Stomach (tissue), 8 donors: ENCODE measurements at regions not wholly inside any gene's neighbourhood (a gene's known extent, or its start where the extent isn't known, plus 50 kb on each side); places are given as distances from the start of the nearest gene placed in this dataset.
A peak's percentile ranks its signal among the peaks of the same experiment; 100 is the strongest.
"Not testable (repeated sequence)": the region's sequence is repeated elsewhere in the genome, so short reads cannot be mapped to it uniquely, and the experiment has no call there.

Experiments used
- DNase-seq, 2 donors: peaks; one replicate each; pipeline versions ENCODE4 v3.0.0 to v3.0.0-alpha.2; 2013 to 2019
- H3K27ac ChIP-seq, 5 donors: fragments of 200-600 bp in 4 of 5; sonication (generic) in 4 of 5; one replicate each; pipeline ENCODE4 v1.5.1; 2013 to 2019; ENCODE audit warnings: mild to moderate bottlenecking in 1 of 5, moderate library complexity in 1 of 5
- H3K27me3 ChIP-seq, 3 donors: fragments of 200-600 bp; sonication (generic); one replicate each; pipeline ENCODE4 v1.5.1; 2017 to 2019; ENCODE audit warnings: mixed run types in 1 of 3
- H3K36me3 ChIP-seq, 4 donors: fragments of 200-600 bp; sonication (generic); 1 replicate in 3 of 4; 2 replicates in 1 of 4; pipeline ENCODE4 v1.5.1; 2016 to 2019
- H3K4me1 ChIP-seq, 4 donors: fragments of 200-600 bp; sonication (generic); one replicate each; pipeline ENCODE4 v1.5.1; 2016 to 2019
- H3K4me3 ChIP-seq, 4 donors: fragments of 200-600 bp; sonication (generic) in 3 of 4; one replicate each; pipeline ENCODE4 v1.5.1; 2016 to 2019; ENCODE audit warnings: mild to moderate bottlenecking in 1 of 4
- H3K9me3 ChIP-seq, 4 donors: fragments of 200-600 bp; sonication (generic); one replicate each; pipeline ENCODE4 v1.5.1; 2016 to 2019
- CTCF ChIP-seq, 7 experiments: fragments of 450-650 bp in 4 of 7; fragments of 200-600 bp in 3 of 7; sonication (generic) in 3 of 7; IDR thresholded peaks; one replicate each; pipeline ENCODE4 v1.5.1; 2016 to 2019; ENCODE audit warnings: antibody characterized with exemption in 7 of 7, control low read depth in 2 of 7, mild to moderate bottlenecking in 1 of 7
- EP300 ChIP-seq: sonication (generic); formaldehyde crosslinking; IDR thresholded peaks from one replicate; pipeline ENCODE4 v1.6.1; 2017; ENCODE audit warnings: antibody characterized with exemption
- POLR2A ChIP-seq, 4 donors: fragments of 450-650 bp; IDR thresholded peaks; one replicate each; pipeline ENCODE4 v1.6.1; 2016; ENCODE audit warnings: antibody characterized with exemption in 4 of 4, control low read depth in 2 of 4, mild to moderate bottlenecking in 1 of 4, moderate library complexity in 1 of 4
- POLR2AphosphoS5 ChIP-seq, 3 donors: sonication (generic); formaldehyde crosslinking; IDR thresholded peaks; one replicate each; pipeline ENCODE4 v1.6.1; 2016; ENCODE audit warnings: antibody characterized with exemption in 3 of 3
- WGBS, 5 donors: extraction: QIAGEN DNeasy Blood & Tissue Kit in 3 of 5; methylation state at CpG; one replicate each; pipeline versions ENCODE4 v1.1.5 to v1.1.7; 2013 to 2018; 5-methylcytosine and 5-hydroxymethylcytosine counted together
- intact Hi-C: fragments of 100-400 bp; cut with DNase I; formaldehyde crosslinking; loops from one replicate; pipeline ENCODE4 v1.15.1; 2023; ENCODE audit warnings: low total_unique reads
- donor health status: healthy with polysubstance abuse.
- donor health status: Bipolar disorder and iron deficiency.
- donor health status: healthy.

- TF ChIP-seq CTCF (IDR thresholded peaks at IDR 0.05), result peak in 5 of 7 experiments; percentile 47 to 75 (median 62)
- H3K27ac ChIP-seq, H3K27me3 ChIP-seq, H3K4me1 ChIP-seq, H3K4me3 ChIP-seq, intact Hi-C loops, H3K36me3 ChIP-seq: not testable (repeated sequence)
- DNase-seq, result peak; percentile 65 to 76
- 10 to 25% (median 15%) methylated on average over 3 of the region's 3 CpGs for WGBS, 5 donors
- H3K9me3 ChIP-seq, result peaks cover 0 to 16% (median 9%) of the 10 kb centered on the region in 4 donors
Measured at GRCh38 chr20:22851679-22852346, 183.3 kb upstream of the SSTR4 start.

- H3K4me1 ChIP-seq, result no peaks in the 10 kb centered on the region
- TF ChIP-seq EP300 (no peak), POLR2AphosphoS5 (IDR thresholded peaks at IDR 0.05) (no peak), CTCF (IDR thresholded peaks at IDR 0.05) (no peak), POLR2A (IDR thresholded peaks at IDR 0.05) (no peak)
- peaks cover 0 to under 1% (median 0%) of the 10 kb centered on the region in 4 donors for H3K9me3 ChIP-seq
- no peaks in the 10 kb centered on the region for H3K36me3 ChIP-seq
- no peak for DNase-seq
- WGBS, 5 donors, result 73 to 81% (median 78%) methylated on average over 11 of the region's 11 CpGs
- no peaks in the 10 kb centered on the region for H3K27me3 ChIP-seq
- no peak overlapping the region for H3K27ac ChIP-seq
- no peak overlapping the region for H3K4me3 ChIP-seq
- intact Hi-C loops, result no loop called here
Measured at GRCh38 chr20:22861231-22861980, 173.7 kb upstream of the SSTR4 start.

- H3K4me3 ChIP-seq, result no peak overlapping the region
- H3K36me3 ChIP-seq, result no peaks in the 10 kb centered on the region
- no peak overlapping the region for H3K27ac ChIP-seq
- no peaks in the 10 kb centered on the region for H3K9me3 ChIP-seq
- intact Hi-C loops, result no loop called here
- peak in 1 of 2 donors; percentile 20 for DNase-seq
- no peaks in the 10 kb centered on the region for H3K27me3 ChIP-seq
- TF ChIP-seq EP300 (no peak), POLR2A (IDR thresholded peaks at IDR 0.05) (no peak), CTCF (IDR thresholded peaks at IDR 0.05) (no peak), POLR2AphosphoS5 (IDR thresholded peaks at IDR 0.05) (no peak)
- H3K4me1 ChIP-seq, result no peaks in the 10 kb centered on the region
- WGBS, 5 donors, result 73 to 88% (median 83%) methylated on average over 10 of the region's 10 CpGs
Measured at GRCh38 chr20:22861990-22862389, 173.1 kb upstream of the SSTR4 start.

GRCh38 chr20:22862671-22863230 lies 172.4 kb upstream of the SSTR4 start:
- peak overlapping the region in 1 of 5 donors; percentile 39 for H3K27ac ChIP-seq
- TF ChIP-seq POLR2AphosphoS5 (IDR thresholded peaks at IDR 0.05), result no peak
- TF ChIP-seq EP300, result no peak
- TF ChIP-seq CTCF (IDR thresholded peaks at IDR 0.05), result no peak
- no peak for TF ChIP-seq POLR2A (IDR thresholded peaks at IDR 0.05)
- DNase-seq, result no peak
- H3K27me3 ChIP-seq, result no peaks in the 10 kb centered on the region
- intact Hi-C loops, result no loop called here
- no peak overlapping the region for H3K4me3 ChIP-seq
- 65 to 83% (median 79%) methylated on average over 11 of the region's 11 CpGs for WGBS, 5 donors
- H3K4me1 ChIP-seq, result no peaks in the 10 kb centered on the region
- H3K36me3 ChIP-seq, result no peaks in the 10 kb centered on the region
- H3K9me3 ChIP-seq, result no peaks in the 10 kb centered on the region
